NCI-H2107 (cell line): ENCODE measurements at regions not wholly inside any gene's neighbourhood (a gene's known extent, or its start where the extent isn't known, plus 50 kb on each side); places are given as distances from the start of the nearest gene placed in this dataset.
"Not testable (repeated sequence)": the region's sequence is repeated elsewhere in the genome, so short reads cannot be mapped to it uniquely, and the experiment has no call there.

Source experiments
- DNase-seq: peaks from one replicate; lab custom pipeline; 2025; lab: John Stamatoyannopoulos, UW

DNA sequence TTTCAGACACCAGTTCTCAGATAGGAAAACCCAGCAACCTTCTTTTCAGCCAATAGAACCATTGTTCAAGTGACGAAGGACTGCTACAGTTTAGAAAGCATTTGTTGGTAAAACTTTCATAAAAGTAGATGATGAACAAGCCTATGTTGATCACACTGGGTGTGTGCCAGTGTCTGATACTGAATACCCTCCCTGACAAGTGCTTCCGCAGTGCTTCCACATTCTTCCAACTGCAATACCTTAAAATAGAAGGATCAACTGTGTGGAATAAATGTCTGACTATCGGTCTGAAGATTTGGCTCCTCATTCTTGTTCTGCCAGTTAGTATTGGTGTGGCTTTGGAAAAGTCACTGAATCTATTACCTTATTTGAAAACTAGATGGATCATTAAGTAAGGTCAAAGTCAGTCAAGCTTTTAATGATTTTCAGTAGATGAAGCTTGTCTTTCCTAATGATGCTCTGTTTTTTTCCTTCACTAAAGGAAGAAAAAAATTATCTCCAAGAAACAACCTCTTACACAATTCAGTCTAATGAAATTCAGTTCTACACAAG is 479.4 kb upstream of the CBLB start:
- no peak for DNase-seq

DNA sequence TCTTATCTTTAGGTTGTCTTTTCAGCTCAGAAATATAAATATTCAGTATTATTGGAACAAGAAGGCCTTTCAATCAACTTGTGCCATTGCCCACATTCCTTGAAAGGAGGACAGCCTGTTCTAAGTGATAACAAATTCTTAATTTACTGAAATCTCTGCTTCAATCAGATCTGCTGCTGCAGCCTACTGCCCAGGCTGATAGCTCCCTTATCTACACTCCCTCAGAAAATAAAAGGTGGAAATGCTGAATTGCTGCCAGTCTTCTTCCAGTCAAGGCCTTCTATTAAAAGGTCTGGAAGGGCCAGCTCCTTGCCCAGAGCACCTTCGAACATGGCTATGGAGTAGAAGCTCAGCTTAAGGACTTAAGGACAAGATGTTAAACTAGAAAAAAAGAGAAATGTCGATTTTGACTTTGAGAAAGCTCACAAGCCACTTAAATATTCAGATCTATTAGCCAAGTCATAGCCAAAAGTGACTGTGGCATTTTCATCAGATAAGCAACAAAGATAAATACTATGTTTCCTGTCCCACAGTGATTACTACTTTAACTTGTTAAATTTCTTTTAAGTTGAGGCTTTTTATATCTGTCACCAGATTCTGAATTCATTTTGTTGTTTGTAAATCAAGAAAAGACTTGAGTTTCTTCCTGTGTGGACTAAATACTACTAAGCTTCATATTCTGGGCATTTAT is 480.5 kb upstream of the CBLB start:
- no peak for DNase-seq

DNA sequence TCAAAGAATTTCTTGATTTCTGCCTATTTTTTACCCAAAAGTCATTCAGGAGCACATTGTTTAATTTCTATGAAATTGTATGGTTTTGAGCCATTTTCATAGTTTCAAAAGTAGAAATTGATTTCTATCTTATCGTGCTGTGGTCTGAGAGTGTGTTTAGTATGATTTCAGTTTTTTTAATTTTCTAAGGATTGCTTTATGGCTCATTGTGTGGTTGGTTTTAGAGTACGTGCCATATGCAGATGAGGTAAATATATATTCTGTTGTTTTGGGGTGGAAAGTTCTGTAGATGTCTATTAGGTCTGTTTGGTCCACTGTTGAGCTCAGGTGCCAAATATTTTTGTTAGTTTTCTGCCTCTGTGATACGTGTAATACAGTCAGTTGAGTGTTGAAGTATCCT is 487.1 kb upstream of the CBLB start:
- DNase-seq = no peak

DNA sequence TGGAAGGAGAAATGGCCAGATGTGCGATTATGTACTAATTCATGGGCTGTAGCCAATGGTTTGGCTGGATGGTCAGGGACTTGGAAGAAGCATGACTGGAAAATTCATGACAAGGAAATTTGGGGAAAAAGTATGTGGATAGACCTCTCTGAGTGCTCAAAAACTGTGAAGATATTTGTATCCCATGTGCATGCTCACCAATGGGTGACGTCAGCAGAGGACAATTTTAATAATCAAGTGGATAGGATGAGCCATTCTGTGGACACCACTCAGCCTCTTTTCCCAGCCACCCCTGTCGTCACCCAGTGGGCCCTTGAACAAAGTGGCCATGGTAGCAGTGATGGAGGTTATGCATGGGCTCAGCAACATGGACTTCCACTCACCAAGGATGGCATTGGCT is 490.9 kb upstream of the CBLB start:
- DNase-seq = no peak

DNA sequence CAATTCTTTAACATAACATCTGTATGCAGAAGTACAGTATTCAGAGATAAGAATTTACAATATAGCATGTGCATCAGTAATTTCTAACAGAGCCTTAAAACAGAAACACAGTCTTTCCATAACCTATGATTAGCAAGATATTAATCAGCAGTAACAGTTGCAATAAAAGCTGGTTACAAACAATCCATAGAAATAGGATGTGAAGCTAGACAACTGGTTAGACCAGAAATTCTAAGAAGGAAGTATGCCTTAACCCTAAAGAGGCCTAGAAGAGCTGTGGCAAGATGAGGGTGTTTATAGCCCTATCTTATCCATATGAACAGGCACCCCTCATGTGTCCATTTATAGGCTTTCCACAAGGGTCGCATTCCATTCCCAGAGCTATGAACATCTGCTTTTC is 492.1 kb upstream of the CBLB start:
- not testable (repeated sequence) for DNase-seq

DNA sequence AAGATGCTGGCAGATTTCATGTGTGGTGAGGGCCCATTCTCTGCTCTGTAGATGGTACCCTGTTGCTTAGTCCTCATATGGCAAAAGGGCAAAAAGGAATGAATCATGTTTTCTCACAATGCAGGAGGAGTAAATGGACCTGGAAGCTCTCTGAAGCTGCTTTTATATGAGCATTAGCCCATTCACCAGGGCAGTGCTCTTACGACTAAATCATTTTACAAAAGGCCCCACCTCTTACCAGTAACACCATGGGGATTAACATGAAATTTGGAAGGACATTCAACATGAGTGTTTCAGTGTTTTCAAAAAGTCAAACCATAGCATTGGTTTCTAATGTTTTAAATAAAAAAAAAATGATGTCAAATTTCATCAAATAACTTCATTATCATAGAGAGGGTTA is 495.7 kb upstream of the CBLB start:
- DNase-seq = no peak

DNA sequence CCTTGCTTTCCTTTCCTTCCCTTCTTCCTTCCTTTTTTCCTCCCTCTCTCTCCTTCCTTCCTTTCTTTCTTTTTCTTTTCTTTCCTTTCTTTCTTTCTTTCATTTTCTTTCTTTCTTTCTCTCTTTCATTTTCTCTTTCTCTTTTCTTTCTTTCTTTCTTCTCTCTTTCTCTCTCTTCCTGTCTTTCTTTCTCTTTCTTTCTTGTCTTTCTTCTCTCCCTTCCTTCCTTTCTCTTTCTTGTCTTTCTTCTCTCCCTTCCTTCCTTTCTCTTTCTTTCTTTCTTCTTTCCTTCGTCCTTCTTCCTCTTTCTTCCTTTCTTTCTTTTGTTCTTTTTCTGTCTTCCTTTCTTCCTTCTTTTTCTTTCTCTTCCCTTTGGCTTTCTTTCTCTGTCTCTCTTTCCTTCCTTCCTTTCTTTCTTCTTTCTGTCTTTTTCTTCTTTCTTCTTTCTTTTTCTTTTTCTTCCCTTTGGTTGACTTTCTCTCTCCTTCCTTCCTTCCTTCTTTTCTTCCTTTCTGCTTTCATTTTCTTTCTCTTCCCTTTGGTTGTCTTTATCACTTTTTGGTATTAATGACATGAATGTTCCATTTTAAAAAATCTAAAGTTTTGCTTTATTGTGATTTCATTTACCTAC is 496.4 kb upstream of the CBLB start:
- DNase-seq = no peak

DNA sequence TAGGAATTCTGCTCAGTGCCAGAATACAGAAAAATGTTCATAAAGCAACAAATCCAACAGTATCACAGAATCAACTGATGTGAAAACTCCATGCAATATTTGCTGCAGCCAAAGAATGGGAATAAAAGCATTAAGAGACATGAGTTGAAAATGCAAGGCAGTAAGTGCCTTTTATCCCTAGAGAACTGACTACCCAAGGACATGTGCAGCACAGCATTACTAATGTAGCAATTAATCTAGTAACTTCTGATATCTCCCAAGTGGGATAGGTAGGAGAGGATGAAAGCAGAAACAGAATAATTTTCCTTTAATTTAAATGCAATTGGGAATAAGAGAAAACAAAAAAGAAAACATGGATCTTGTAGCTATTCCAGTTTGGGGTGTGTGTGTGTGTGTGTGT is 497.5 kb upstream of the CBLB start:
- no peak for DNase-seq

DNA sequence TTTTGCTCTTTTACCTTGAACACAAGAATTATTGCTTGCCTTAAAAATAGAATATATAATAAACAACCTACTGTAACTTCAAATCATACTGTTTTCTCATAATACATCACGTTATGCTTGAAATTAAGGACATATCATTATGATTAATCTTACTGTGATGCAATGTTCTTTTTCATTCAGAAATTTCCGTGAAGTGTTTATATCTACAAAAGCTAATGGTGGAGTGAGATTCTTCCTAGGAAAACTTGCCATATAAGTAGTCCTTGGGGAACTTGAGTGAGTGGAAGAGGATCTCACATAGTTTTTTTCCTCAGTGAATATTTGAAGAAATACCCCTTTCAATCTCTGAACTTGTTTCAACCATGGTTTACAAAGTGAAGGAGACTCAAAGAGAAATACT is 498.7 kb upstream of the CBLB start:
- DNase-seq = no peak

DNA sequence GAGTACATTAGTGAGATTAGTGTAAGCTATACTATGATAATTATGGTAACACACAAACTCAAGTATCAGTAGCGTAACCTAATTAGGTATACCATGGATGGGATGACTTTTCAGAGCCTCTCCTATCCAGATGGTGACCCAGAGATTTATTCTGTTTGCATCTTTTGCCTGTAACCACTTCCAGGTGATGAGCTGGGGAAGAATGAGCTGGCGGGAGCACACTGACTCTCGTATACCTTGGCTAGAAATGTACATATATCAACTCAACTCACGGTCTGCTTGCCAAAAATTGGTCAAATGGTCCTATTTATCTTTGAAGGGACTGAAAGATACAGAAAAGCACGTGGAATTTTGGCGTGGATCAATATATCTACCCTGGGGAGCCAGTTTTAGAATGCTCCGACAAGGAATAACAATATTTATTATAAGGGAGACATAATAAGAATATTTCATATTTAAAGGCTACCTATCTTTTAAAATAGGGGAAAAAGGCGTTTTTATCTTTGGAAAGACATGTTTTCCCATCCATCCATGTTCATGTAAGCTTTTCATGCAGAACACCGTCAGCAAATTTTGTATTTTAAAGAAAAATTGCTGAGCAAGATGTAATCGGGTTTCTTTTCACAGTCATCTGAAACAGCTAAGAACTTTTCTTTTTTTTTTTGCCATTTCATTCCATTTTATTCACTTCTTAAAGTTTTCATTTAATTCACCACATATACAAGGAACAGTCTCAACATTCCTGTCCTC is 502.6 kb upstream of the CBLB start:
- no peak for DNase-seq

DNA sequence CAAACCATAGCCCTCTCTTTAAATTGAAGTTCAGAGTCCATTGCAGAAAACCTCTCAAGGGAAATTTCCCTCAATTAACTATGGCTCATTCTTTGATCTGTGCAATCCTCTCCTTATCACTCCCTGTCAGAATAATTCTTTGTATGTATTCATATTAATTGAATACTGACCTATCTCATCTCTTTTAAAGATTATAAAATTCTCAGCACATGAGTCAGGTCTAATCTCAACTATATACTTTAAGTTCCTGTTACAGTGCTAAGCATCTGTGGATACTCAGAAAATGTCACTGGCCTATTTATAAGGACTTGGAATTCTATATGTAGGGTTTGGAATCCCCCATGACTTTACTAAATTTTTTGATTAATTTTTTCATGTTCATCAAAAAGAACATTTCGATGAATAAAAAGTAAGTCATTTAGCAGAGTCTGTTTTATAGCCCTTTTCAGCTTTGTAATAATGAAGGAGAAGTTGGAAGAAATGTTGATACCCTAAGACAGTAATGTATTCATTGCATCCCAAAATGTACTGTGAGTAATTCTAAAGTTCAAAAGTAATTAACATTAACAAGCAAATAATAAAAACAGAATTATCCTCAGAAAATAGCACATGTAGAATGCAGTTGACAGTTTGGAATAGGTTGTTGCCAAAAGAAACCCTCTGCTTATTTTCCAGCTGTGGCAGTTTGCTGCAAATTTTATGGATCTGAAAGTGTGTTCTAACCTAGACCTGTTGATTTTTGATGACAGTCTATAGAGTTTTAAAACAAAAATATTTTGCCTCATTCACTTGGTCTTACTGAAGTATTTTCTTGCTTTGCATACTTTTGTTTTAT is 503.4 kb upstream of the CBLB start:
- no peak for DNase-seq

DNA sequence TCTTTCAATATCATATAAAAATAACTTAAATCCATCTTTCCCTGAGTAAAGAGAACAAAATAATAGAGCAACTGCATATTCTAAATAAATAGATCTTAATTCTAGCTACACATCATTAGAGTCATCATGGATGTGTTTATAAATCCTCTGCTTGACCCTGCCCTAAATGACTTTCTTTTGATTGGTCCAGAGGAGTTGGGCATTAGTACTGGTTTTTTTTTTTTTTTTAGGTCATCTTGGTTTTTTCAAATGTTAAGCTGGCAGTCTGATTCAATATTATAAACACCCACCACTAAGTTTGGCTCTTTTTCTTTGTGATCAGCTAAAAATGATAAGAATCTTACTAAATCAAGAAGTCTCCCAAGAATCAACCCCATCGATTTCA is 504.0 kb upstream of the CBLB start:
- DNase-seq = no peak

DNA sequence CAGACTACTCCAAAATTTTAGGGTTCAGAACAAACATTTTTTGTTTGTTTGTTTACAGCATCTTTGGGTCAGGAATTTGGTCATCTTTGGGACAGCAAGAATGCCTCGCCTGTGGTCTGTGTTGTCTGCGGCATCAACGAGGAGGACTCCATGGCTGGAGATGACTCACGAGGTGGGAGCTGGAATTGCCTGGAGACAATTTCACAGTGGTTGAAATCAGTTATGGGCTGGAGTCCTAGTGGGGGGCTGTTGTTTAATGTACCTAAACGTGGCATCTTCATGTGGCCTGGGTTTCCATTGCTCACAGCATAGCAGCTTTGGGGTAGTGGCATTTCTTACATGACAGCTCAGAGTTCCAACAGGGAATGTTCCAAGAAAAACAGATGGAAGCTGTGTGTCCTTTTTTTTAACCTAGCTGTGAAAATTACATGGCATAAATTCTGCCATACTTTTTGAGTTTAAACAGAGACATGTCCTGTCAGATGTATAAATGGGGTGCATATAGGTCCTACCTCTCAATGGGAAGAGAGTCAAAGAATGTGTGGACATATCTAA is 507.3 kb upstream of the CBLB start:
- no peak for DNase-seq

DNA sequence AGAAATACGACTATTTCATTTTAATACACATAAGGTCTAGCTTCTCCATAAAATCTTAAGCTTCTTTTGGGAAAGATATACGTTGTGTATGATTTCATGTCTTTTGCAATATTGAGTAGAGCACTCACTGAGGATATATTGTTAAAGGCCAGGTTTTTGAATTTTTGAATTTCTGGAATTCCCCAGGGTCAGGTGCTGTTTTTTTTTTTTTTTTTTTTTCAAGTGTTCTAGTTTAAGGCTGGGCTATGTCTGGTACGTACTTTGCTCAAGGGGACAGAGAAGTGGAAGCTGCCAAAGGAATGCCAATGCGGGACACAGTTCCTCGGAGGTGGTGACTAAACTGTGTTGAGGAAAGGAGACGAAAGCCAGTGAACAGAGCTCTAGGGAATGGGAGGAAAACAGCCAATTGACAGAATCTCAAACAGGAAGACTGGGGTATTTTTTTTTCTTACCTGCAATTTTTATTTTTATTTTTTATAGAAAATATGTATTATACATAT is 510.5 kb upstream of the CBLB start:
- DNase-seq = no peak

DNA sequence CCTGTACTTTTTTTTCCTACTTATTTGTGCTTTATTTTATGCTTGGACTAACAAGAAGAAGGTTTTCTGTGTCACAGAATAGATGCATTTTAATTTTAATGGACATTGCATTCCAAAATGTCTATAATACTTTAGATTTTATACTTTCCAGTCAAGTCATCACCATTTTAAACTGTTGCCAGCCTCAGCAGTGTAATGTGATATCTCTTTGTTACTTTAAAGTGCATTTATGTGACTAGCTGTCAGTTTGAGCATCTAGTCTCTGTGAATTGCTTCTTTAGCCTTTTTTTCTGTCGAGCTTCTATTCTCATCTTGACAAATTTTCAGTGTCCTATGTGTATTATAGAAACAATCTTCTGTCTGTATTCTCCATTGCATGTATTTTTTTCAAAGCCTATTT is 511.4 kb upstream of the CBLB start:
- no peak for DNase-seq

DNA sequence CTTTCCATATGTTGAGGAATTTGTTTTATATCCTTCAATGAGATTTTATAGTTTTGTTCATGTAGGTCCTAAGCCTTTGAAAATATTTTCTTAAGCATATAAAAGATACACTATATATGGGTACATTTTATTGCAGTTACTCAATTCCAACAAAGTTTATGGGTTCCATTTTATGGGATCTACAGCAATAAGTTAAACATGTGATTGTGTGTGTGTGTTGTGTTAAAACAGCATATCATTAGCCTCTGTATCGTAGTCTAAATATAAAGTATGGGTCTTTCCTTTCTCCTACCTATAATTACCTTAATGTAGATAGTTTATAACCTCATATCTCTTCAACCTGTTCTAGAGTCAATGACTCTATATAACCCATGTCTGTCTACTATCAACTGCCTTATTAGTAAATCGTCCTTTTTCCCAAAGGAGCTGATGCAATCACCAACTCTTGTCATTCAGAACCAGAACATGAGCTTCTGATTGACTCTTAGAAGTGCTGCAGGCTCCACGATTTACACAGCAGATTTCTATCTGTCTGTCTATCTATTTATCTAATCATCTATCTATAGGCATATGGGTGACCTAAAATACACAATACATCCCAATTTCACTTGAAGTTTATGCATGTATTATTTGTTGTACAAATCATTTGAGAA is 512.6 kb upstream of the CBLB start:
- no peak for DNase-seq

DNA sequence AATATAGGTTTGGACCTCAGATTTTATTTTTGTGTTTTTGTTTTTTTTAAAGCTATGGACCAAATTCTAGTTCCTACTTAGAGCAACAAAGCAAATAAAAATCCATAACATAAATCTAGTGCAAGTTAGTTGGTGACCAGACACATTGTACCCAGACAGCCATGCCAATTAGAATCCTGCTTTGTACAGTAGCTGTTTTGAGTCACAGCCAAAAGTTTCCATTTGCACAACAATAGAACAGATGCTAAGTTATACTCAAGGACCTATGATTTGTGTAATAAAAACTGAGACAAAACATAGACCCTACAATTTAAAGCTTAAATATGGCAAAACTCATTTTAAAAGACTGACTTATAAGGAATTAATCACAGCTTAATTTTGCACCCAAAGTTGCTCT is 513.1 kb upstream of the CBLB start:
- DNase-seq = no peak

DNA sequence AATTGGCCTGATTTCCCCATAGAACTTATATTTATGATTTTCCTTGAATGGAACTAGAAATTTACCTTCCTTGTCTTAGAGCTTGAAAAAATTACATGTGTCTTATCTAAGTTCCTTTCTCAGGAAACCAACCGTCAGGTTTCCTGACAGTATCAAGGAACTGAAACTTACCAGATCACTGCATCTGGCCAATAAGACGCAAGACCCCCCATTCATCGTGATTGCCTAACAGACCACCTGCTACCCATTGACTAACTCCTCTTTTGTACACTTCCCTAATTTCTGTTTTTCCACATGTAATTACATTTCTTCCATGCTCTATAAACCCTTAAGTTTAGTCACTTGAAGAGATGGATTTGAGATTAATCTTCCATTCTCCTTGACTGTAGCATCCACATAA is 517.2 kb upstream of the CBLB start:
- DNase-seq = no peak

DNA sequence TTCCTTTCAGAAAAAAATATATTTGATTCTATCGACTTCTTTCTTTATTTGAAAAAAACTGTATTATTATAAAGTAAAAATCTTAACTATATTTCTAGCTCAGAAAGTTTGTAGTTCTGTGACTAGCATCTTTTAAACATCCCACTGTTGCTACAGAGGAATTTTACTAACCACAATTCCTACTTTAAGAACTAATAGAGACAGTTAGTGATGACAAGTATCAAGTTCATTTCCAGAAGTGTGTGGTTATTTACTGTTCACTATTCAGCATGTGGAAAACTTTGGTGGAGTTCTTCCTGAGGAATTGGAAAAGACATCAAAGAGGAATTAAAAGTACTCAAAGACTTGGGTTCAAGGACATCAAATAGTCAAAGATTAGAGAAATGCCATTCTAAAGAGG is 524.1 kb upstream of the CBLB start:
- DNase-seq = no peak

DNA sequence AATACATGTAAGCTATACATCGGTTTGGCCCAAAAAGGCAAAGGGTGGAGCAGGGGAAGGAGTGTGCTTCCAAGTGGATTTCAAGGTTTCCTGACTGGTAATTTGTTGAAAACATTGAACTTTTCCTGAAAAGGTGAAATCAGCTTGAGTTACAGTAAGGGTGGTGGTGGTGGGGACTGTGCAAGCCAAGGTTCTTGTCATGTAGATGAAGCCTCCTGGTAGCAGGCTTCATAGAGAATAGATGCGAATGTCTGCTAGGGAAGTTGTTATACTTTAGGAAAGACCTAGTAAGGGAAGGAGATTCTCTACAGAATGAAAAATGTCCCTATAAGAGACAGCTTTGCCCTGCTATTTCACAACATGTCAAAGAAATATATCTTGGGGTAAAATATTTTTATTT is 528.2 kb upstream of the CBLB start:
- no peak for DNase-seq

DNA sequence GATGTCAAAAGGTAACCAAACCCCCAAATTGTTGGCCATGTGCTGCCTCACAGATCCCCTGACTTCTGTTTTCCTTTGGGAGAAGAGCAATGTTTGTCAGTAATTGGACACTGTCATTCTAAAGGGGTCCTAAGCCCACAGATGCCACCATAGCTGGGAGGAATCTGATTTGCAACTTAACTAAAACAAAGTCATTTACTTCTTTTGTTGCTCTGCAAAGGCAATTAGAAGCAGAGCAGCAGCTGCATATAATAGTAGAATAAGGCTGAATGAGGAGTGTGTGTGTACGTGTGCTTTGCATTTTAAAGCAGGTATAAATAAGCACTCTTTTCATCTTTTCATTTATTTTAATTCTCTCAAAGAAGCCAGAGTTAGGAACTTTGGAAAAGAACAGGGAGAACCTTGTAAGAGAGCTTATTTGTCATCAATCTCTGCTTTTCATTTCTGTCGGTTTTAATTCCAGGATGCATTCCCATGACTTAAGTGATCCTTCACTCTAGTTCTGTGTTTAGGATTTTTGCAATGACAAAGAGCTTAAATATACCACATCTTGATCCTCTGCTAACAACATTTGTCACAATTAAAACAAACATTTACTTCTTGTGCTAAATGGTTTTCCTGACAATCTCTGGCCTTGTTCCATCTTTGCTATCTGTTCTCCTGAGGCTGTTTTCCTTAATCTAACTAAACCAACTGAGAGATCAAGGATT is 530.2 kb upstream of the CBLB start:
- DNase-seq = no peak
